AG10803 (cell line): ENCODE measurements at regions not wholly inside any gene's neighbourhood (a gene's known extent, or its start where the extent isn't known, plus 50 kb on each side); places are given as distances from the start of the nearest gene placed in this dataset.

Source experiments
- DNase-seq: peaks from one replicate; pipeline ENCODE4 v3.0.0; 2010; ENCODE audit warnings: low read depth
- H3K4me3 ChIP-seq: 2 replicates; pipeline ENCODE4 v1.5.1; 2011; ENCODE audit warnings: mild to moderate bottlenecking, low read length, control low read depth
- CTCF ChIP-seq: conservative IDR thresholded peaks from 2 replicates; pipeline ENCODE4 v1.5.1; 2011; ENCODE audit warnings: mild to moderate bottlenecking, low read length, control low read depth, inconsistent platforms

- no peak for TF ChIP-seq CTCF
- H3K4me3 ChIP-seq: no peak overlapping the region
- no peak for DNase-seq
These were observed 387.8 kb downstream of the ZNF536 start for GRCh38 chr19:30760014-30760413.

- no peak for DNase-seq
- no peak overlapping the region for H3K4me3 ChIP-seq
- no peak for TF ChIP-seq CTCF
These were observed 385.8 kb downstream of the ZNF536 start for GRCh38 chr19:30757837-30758617.

- no peak overlapping the region for H3K4me3 ChIP-seq
- no peak for TF ChIP-seq CTCF
- DNase-seq: no peak
These were observed 385.1 kb downstream of the ZNF536 start for GRCh38 chr19:30757104-30757836.

- no peak for TF ChIP-seq CTCF
- DNase-seq: no peak
- H3K4me3 ChIP-seq: no peak overlapping the region
These were observed 383.4 kb downstream of the ZNF536 start for GRCh38 chr19:30755581-30755980.

GRCh38 chr19:30754162-30754561 lies 382.0 kb downstream of the ZNF536 start:
- no peak overlapping the region for H3K4me3 ChIP-seq
- TF ChIP-seq CTCF: no peak
- no peak for DNase-seq

- DNase-seq: no peak
- H3K4me3 ChIP-seq: no peak overlapping the region
- TF ChIP-seq CTCF: no peak
These were observed 380.7 kb downstream of the ZNF536 start for GRCh38 chr19:30752876-30753275.

- no peak for TF ChIP-seq CTCF
- H3K4me3 ChIP-seq: no peak overlapping the region
- DNase-seq: no peak
These were observed 380.0 kb downstream of the ZNF536 start for GRCh38 chr19:30752201-30752600.
